ENCODE measurements at regions not wholly inside any gene's neighbourhood (a gene's known extent, or its start where the extent isn't known, plus 50 kb on each side); places are given as distances from the start of the nearest gene placed in this dataset.

DNA sequence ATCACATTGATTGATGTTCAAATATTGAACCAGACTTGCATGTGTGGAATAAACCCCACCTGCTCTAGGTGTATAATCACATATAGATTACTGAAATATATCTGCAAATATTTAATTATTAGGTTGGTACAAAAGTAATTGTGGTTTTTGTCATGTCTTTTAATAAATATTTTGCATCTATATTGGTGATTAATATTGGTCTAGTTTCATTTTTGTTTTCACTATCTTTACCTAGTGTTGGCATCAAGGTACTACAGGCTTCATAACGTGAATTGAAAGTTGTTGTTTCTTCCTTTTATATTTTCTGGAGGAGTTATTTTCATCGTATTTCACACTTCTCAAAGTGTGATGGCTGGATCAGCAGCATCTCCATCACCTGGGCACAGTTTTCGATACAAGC, 740.0 kb upstream of the TMEM132C start (continued):
- no peak for TF ChIP-seq IRF4 (IDR thresholded peaks at IDR 0.05; ENCODE audit: low read depth, low read length)
- no peak for TF ChIP-seq KAT2A (conservative IDR thresholded peaks at IDR 0.05; ENCODE audit: control insufficient read depth, low read depth, low read length)

DNA sequence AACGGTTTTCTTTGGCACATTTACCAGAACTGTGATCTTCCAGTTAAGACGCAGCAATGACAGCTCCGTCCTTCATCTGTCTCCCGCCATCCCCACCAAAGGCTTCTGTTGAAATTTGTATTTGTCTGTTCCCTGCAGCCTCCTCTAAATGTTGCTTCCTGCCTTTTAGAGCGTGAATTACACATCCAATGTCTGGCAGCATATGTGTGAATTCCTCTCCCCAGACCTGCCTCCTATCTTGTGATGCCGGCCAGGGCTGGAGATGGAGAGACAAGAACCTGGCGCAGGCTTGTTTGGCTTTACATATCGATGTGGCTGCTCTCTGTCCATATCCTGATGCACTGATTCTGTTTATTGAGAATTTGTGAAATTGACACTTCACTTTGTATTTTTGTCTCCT, 738.4 kb upstream of the TMEM132C start:
- H3K9ac ChIP-seq (ENCODE audit: control insufficient read depth, insufficient read depth, low read length), result no peak overlapping the region
- no peak overlapping the region for H3K27ac ChIP-seq (ENCODE audit: control insufficient read depth, insufficient read depth)
- H3K4me3 ChIP-seq, result no peak overlapping the region
- TF ChIP-seq YBX1 (IDR thresholded peaks at IDR 0.05) (no peak), KDM1A (IDR thresholded peaks at IDR 0.05; ENCODE audit: borderline replicate concordance) (no peak), IKZF2 (IDR thresholded peaks at IDR 0.05) (no peak), EP300 (IDR thresholded peaks at IDR 0.05; ENCODE audit: borderline replicate concordance in 1 of 2, control insufficient read depth in 1 of 2, low read depth in 2 of 2, low read length in 2 of 2) (no peak), SIN3A (IDR thresholded peaks at IDR 0.05; ENCODE audit: low read depth, low read length) (no peak), JUNB (IDR thresholded peaks at IDR 0.05) (no peak), PKNOX1 (IDR thresholded peaks at IDR 0.05) (no peak), SUPT20H (IDR thresholded peaks at IDR 0.05; ENCODE audit: borderline replicate concordance, control insufficient read depth, low read depth, low read length) (no peak)
- 40% methylated on average over 8 of the region's 8 CpGs for WGBS (ENCODE audit: insufficient coverage, insufficient replicate concordance, low lambda C conversion rate, missing lambda C conversion rate)
- in situ Hi-C loops (cut with MboI) (no loop called here), intact Hi-C loops (cut with micrococcal nuclease; ENCODE audit: unreplicated experiment) (no loop called here)
- H3K79me2 ChIP-seq (ENCODE audit: control insufficient read depth, insufficient read depth, low read length), result no peaks in the 10 kb centered on the region
- ChIA-PET RAD21 (ENCODE audit: unreplicated experiment) (no interaction called here), SMC1A (ENCODE audit: uncharacterized antibody, unreplicated experiment) (no interaction called here), CTCF (interaction anchor here (1.3 kb wide), 1 partner anchor 14 kb away, joined by 3 read pairs; no protein-coding TSS in a partner anchor), POLR2A (no interaction called here)
- no peak overlapping the region for H2AFZ ChIP-seq (ENCODE audit: control insufficient read depth, low read depth, low read length)
- no peaks in the 10 kb centered on the region for H3K36me3 ChIP-seq (ENCODE audit: control insufficient read depth in 2 of 2, insufficient read depth in 2 of 2, low read length in 1 of 2)
- no peak overlapping the region for H3K4me2 ChIP-seq (ENCODE audit: control insufficient read depth, insufficient read depth)
- H3K9me3 ChIP-seq (replicated peaks; ENCODE audit: control insufficient read depth, insufficient read depth, low read length), result no peaks in the 10 kb centered on the region
- no peak for FAIRE-seq
- no TSS peak for BruUV-seq (replicated peaks)
- ATAC-seq, result no peak
- H3K4me1 ChIP-seq (ENCODE audit: control insufficient read depth, insufficient read depth, low read length), result no peaks in the 10 kb centered on the region
- no peaks in the 10 kb centered on the region for H3K27me3 ChIP-seq (replicated peaks in 1 of 2; ENCODE audit: control insufficient read depth in 2 of 2, insufficient read depth in 2 of 2, low read length in 1 of 2)
- DNase-seq (ENCODE audit: low read depth, low spot score), result no peak
- H4K20me1 ChIP-seq (ENCODE audit: control insufficient read depth, insufficient read depth), result no peaks in the 10 kb centered on the region
